ENCODE measurements at regions not wholly inside any gene's neighbourhood (a gene's known extent, or its start where the extent isn't known, plus 50 kb on each side); places are given as distances from the start of the nearest gene placed in this dataset.

DNA sequence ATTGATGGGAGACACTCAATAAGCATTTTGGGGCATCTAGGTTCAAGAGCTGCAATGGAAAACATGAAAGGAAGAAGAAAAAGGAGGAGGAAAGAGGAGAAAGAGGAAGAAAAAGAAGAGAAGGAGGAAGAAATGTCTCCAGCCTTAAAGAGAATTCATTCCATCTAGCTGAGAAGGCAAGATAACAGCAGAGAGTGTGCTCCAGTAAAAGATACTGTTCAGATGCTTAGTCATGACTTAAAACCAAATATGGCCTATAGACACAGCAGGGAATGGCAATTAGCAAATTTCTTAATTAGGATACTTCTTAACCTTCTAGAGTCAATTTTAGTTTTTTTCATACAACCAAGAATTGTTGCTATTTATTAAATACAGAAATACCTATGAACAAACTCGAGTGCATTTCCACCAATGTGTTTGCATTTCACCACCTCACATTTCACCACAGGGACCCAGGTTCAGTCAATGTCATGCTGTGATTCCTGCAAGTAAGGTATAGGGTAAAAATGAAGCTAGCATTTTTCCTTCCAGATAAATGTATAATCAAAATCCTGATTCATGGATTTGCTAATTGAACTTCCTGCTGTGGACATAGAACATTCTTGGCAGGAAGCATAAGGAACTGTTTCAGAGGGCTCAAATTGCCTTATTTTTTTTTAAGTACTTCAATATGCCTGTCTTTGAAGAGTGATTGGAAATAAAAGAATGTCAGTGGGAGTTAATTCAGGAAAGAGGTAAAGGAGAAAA lies 177.8 kb downstream of the RPS29 start:
- TF ChIP-seq POLR2A (IDR thresholded peaks at IDR 0.05) (no peak), EP300 (IDR thresholded peaks at IDR 0.05) (no peak), POLR2AphosphoS5 (IDR thresholded peaks at IDR 0.05) (no peak)
- TF ChIP-seq, protein P1, sequence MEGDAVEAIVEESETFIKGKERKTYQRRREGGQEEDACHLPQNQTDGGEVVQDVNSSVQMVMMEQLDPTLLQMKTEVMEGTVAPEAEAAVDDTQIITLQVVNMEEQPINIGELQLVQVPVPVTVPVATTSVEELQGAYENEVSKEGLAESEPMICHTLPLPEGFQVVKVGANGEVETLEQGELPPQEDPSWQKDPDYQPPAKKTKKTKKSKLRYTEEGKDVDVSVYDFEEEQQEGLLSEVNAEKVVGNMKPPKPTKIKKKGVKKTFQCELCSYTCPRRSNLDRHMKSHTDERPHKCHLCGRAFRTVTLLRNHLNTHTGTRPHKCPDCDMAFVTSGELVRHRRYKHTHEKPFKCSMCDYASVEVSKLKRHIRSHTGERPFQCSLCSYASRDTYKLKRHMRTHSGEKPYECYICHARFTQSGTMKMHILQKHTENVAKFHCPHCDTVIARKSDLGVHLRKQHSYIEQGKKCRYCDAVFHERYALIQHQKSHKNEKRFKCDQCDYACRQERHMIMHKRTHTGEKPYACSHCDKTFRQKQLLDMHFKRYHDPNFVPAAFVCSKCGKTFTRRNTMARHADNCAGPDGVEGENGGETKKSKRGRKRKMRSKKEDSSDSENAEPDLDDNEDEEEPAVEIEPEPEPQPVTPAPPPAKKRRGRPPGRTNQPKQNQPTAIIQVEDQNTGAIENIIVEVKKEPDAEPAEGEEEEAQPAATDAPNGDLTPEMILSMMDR (IDR thresholded peaks at IDR 0.05) = no peak

Measured in upper lobe of left lung (tissue), 4 donors.